ENCODE measurements at regions not wholly inside any gene's neighbourhood (a gene's known extent, or its start where the extent isn't known, plus 50 kb on each side); places are given as distances from the start of the nearest gene placed in this dataset.
"Not testable (repeated sequence)": the region's sequence is repeated elsewhere in the genome, so short reads cannot be mapped to it uniquely, and the experiment has no call there.

GRCh38 chr1:146710838-146711521 lies 227.1 kb upstream of the NBPF12 start:
- peak in 4 of 6 experiments; percentile 1 to 49 (median 10) for DNase-seq

- DNase-seq, result not testable (repeated sequence)
Measured at GRCh38 chr1:146709302-146709701, 228.8 kb upstream of the NBPF12 start.

- DNase-seq, result not testable (repeated sequence)
Measured at GRCh38 chr1:146704162-146704724, 233.9 kb upstream of the NBPF12 start.

- DNase-seq, result not testable (repeated sequence)
Measured at GRCh38 chr1:146701320-146701719, 236.8 kb upstream of the NBPF12 start.

GRCh38 chr1:146695388-146695787 lies 242.7 kb upstream of the NBPF12 start:
- not testable (repeated sequence) for DNase-seq

- not testable (repeated sequence) for DNase-seq
Measured at GRCh38 chr1:146691798-146692197, 246.3 kb upstream of the NBPF12 start.

- DNase-seq, result not testable (repeated sequence)
Measured at GRCh38 chr1:146688893-146689292, 249.2 kb upstream of the NBPF12 start.

- not testable (repeated sequence) for DNase-seq
Measured at GRCh38 chr1:146686777-146687366, 251.3 kb upstream of the NBPF12 start.

GRCh38 chr1:146683126-146683429 lies 255.0 kb upstream of the NBPF12 start:
- not testable (repeated sequence) for DNase-seq

GRCh38 chr1:146682227-146683125 lies 255.6 kb upstream of the NBPF12 start:
- DNase-seq, result not testable (repeated sequence)

- not testable (repeated sequence) for DNase-seq
Measured at GRCh38 chr1:146673729-146674299, 264.3 kb upstream of the NBPF12 start.

- DNase-seq, result not testable (repeated sequence)
Measured at GRCh38 chr1:146672608-146673007, 265.5 kb upstream of the NBPF12 start.

GRCh38 chr1:146671588-146671987 lies 266.5 kb upstream of the NBPF12 start:
- DNase-seq, result not testable (repeated sequence)

GRCh38 chr1:146670832-146671566 lies 267.1 kb upstream of the NBPF12 start:
- DNase-seq, result not testable (repeated sequence)

- DNase-seq, result not testable (repeated sequence)
Measured at GRCh38 chr1:146666275-146666674, 271.8 kb upstream of the NBPF12 start.

GRCh38 chr1:146660242-146660641 lies 277.9 kb upstream of the NBPF12 start:
- not testable (repeated sequence) for DNase-seq

GRCh38 chr1:146656356-146657060 lies 281.6 kb upstream of the NBPF12 start:
- not testable (repeated sequence) for DNase-seq

- not testable (repeated sequence) for DNase-seq
Measured at GRCh38 chr1:146654763-146655162, 283.4 kb upstream of the NBPF12 start.

GRCh38 chr1:146645978-146646604 lies 292.0 kb upstream of the NBPF12 start:
- not testable (repeated sequence) for DNase-seq

GRCh38 chr1:146641534-146641933 lies 296.6 kb upstream of the NBPF12 start:
- not testable (repeated sequence) for DNase-seq

GRCh38 chr1:146640671-146641070 lies 297.5 kb upstream of the NBPF12 start:
- DNase-seq, result not testable (repeated sequence)

Data from stimulated activated naive CD4-positive, alpha-beta T cell (primary cell).